Right renal cortex interstitium (tissue), 3 donors: ENCODE measurements at regions not wholly inside any gene's neighbourhood (a gene's known extent, or its start where the extent isn't known, plus 50 kb on each side); places are given as distances from the start of the nearest gene placed in this dataset.

Experiments
- DNase-seq, 3 donors: peaks; one replicate each; pipeline ENCODE4 v3.0.0-alpha.2; 2013; ENCODE audit warnings: low read depth in 3 of 3, low spot score in 2 of 3

DNA sequence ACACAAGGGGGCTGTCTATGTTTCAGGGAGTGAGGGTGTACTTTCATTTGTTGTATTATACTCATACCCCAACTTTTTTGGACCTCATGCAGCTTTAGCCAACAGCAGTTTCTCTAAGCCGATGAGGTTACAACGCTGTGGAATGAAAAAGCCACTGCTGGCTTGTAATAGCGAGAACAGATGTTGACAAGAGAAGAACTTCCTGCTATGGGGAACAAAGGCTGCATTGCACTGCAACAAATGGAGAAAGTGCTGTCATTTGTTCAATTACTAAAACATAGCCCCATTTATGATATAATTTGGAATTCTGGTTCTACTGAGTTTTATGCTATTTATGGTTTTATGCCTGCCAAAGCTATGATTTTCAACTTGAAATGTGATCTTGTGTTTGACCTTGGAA lies 104.2 kb upstream of the TMEM72 start:
- no peak for DNase-seq

DNA sequence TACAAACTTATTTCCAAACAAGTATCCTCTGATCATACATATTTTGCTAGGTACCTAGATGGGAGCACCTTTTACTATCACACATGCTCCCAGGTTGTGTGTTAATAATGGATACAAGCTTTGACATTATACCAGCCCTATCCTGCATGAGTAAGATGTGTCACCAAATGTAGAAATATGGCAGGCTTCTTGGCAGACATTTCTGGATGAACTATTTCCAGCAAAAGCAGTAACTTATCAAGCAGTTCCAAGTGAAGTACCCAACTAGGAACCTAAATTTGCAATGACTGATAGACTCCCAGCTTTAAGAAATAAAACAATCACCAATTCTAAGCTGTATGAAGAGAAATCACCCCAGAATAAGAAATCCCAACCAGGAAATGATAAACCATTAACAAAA lies 103.7 kb upstream of the TMEM72 start:
- DNase-seq = no peak

DNA sequence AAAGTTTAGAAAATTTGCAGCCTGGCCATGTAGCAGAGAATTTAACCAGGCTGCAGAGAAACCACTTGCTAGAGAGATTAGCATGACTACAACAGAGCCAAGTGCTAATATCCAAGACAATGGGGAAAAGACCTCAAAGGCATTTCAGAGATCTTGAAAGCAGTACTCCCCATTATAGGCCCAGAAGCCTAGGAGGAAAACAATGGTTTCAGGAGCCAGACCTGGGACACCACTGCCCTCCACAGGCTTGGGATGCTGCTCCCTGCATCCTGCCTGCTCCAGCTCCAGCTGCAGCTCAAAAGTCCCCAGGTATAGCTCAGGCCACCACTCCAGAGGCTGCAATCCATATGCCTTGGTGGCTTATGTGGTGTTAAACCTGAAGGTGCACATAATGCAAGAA lies 101.5 kb upstream of the TMEM72 start:
- no peak for DNase-seq

DNA sequence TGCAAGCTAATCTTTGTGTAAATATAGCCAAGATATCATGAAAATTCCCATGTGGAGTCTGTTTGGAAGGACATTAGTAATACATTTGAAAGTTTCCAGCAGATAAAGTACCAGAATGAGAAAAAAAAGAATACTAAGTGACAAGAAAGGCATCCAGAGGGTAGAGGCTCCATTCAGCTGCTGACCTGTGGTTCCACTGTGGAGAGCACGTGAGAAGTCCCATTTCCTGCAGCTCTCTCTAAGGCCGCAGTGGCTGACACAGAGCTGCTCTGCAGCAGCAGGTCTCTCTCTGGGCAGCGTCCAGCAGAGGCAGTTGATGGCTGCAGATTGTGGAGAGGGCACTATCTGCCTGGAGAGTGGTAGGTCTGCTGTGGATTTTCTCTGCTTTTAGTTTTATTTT lies 100.1 kb upstream of the TMEM72 start:
- DNase-seq = no peak

DNA sequence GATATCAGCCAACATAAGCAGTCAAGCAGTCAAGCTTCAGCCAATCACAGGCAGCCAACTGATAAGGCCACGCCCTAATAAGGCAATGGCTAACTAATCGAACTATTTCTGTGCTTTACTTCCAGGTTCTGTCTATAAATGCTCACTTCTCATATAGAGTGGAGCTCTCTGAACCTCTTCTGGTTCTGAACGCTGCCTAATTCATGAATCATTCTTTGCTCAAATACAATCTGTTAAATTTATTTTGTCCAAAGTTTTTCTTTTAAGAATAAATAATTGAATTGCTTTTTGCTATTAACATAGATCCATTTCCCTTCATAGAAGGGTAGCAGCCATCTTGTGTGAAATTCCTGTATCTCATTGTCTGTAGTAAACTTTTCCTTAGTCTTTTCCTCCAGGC lies 97.9 kb upstream of the TMEM72 start:
- DNase-seq = no peak

DNA sequence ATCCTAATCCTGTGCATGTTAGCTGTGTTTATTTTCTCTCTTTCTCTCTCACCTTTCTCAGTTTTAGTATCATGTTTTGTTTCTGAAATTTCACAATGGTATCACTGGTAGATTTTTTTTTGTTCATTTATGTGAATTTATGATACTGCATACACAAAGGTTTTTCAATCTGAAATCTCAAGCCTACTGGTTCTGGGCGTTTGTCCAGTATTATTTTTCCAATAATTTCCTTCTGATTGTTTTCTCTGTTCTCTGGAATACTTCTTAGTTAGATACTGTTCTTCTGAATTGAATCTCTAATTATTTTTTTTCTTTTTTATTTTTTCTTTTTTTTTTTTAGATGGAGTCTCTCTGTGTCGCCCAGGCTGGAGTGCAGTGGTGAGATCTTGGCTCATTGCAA lies 96.2 kb upstream of the TMEM72 start:
- no peak for DNase-seq

DNA sequence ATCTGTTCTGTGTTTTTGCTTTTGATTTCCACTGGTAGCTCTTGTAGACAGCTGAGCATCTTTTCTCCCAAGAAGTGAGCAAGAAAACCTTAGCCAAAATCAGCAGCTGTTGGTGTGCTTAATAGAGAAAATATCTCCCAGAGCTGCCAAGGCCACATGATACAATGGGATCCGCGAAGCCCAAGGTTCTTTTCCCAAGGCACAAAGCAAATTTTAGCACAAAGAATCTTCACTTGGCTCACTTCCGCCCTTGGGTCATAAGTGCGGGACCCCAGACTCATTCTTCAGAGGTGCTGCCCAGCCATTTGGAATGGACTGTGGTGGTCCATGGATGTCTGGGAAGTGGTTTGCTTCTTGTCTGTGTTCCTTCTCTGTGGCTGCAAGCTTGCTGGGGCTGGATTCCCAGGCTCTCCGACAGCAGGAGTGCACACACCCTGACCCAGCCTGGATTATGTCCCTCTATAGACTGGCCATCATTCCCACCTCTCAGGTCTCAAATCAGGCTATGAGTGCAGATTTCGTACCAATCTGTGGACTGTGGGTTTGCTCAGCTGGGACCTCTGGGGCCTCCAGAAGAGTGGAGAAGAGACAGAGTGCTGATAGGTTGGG lies 93.0 kb upstream of the TMEM72 start:
- no peak for DNase-seq

DNA sequence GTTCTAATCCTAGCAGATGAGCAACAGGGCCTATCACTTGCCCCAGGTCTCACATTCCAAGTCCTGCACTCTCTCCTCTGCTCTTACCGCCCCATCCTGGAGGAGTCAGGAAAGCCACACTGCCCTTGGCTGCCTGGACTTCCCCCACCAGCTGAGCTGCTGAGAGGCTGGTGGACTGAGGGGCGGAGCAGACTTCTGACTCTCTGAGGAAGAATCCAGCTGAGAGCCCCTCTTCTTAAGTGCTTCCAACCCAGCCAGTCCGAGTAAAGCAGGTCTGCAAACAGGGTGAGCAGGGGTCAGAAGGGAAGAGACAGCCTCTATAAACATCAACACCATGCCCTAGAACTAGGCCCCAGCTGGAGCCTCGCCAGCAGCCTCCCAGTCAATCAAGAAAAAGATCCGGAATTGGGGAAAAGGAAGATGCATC lies 92.4 kb upstream of the TMEM72 start:
- no peak for DNase-seq

DNA sequence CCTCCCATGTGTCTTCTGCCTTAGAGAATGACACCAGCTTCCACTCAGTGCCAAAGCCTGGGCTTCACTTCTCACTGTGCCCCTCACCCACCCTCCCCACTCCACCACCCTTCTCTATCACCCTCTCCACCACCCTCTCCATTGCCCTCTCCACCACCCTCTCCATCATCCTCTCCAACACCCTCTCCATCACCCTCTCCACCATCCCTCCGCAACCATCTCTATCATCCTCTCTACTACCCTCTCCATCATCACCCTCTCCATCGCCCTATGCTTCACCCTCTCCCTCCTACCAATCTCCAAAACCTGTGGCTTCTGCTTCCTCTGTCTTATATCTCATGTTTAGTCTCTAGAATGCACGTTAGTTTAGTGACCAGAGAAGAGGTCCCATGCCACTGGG lies 91.0 kb upstream of the TMEM72 start:
- no peak for DNase-seq

DNA sequence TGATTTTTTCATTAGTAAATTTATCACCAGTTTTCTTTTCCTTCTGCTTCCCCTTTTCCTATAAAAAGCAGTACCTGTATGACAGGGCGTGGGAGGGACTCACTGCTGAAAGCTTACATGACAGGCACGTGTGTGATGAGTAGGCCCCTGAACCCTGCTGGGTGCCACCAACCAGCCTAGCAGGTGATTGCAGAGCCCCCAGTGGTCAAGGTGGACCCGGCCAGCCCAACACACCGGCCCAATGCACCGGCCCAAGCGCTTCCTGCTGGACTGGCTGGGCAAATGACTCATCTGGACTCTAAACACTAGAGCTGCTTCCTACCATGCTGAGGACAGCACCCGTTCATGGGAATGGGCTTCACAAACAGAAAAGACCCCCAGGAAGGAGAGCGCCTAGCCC lies 89.8 kb upstream of the TMEM72 start:
- DNase-seq = no peak

DNA sequence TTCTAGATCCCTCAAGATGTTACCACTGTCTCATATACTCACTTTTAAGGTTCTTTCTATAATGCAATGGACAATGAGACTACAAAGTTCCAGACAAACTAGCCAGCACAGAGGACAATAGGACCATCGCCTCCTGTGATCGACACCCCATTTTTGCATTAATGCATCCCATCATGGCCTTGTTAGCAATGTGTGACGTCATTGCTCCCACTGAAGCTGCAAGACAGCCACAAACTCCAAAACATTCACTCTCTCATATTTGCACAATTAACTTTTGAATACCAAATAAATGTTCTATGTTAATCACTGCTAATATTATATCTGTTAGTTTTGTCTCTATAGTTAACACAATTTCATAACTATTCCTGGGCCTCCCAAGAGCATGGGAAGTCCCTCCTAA lies 88.8 kb upstream of the TMEM72 start:
- no peak for DNase-seq

DNA sequence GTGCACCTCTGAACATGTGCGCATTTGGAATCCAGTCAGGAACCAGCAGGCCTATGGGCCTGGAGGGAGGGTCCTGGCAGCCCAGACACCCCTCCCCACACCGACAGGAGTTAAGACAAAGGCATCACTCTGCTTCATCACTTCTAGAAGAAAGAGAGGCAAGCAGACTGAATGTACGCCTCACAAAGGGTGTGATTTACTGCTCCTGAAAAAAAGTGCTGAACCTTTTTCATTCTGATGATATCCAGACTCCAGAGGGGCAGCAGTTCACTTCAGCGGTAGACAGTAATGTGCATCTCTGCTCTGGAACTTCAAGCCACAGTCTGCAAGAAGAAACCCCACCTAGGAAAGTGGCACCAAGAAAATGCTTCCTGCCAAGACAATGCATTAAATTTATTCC lies 88.2 kb upstream of the TMEM72 start:
- no peak for DNase-seq

DNA sequence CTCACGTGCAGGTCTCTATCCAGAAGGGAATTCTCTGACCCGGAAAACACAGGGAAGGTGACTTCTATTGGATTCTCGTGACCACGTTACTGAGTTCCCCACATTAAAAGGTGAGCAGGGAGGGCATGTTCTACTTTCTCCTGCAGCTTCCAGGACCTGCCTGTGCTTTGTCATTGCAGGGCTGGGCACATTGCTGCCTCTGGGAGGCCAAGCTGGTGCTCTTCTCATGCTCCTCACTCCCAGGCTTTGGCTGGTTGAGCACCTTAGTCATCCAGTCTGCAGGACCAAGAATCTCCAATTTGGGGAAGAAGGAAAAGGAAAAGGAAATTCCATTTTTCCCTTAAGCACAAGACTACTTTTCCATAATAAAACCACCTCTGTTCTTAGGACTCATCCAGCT lies 86.5 kb upstream of the TMEM72 start:
- no peak for DNase-seq

DNA sequence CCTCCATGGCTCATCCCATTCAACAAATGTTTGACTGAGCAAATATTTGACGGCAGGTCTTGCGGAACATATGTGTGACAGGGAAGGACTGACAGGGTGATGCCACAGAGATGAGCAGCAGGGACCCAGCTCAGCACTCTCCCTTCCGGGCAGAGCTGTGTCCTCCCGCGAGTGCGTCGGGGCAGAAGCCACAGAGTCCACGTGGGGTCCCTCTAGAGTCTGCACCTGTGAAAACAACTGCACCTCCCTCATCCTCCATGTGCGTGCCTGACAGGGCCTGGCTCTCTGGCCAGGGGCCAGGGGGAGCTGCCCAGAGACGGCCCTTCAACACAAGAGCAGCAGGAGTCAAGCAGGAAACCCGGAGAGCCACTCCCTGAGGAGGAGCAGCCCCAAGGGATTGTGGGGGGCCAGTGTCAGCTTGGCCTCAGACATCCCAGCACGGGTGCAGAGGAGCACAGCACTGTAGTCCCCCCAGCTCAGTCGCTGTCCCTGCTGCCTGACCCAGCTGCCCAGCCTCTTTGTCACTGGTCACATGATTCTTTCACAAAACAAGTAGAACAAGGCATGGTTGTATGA lies 83.6 kb upstream of the TMEM72 start:
- no peak for DNase-seq

DNA sequence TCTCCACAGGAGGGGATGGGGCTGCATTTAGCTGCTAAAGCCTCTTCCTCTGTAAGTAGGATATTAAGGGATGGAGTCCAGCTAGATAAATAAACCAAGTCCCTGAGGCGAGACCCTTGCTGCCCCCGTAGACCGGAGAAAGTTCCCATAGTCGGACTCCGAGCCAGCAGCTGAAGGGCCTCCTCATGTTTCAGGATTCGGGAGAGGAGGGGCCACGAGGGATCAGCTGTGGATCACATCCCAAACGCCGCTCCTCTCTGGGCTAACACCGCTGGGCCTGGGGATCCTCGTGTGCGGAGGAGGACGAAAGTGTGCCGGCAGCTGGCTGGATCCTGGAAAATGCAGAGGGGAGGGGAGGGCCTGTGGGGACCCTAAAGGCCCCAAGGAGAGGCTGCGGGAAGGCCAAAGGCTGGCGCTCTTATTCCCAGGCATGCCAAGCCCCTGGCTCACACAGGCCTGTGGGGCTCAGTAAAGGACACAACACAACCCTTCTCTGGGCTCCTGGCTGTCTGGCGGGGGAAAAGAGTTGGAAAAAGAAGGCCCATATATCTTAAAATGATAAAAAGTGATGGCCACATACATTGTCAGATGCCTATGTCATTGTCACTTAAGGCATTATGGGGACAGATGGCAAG lies 82.5 kb upstream of the TMEM72 start:
- peak; percentile 52 to 80 (median 61) for DNase-seq

DNA sequence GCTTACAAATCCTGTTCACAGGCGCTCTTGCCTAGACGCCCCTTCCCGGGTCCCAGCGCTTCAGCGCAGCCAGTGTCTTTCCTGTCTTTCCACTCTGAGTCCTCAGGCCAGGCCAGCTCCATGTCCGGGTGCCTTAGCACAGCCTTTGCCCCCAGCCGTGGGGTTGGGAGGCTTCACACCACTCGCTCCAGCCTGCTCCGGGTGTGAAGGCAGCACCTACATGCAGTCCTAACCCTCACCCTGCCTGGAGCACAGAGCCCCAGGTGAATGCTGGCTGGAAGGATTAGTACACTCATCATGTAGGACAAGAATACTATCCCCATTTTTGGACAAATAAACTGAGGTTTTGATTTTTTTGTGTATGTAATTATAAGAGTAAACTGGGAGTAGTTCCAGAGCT lies 81.7 kb upstream of the TMEM72 start:
- DNase-seq = no peak

DNA sequence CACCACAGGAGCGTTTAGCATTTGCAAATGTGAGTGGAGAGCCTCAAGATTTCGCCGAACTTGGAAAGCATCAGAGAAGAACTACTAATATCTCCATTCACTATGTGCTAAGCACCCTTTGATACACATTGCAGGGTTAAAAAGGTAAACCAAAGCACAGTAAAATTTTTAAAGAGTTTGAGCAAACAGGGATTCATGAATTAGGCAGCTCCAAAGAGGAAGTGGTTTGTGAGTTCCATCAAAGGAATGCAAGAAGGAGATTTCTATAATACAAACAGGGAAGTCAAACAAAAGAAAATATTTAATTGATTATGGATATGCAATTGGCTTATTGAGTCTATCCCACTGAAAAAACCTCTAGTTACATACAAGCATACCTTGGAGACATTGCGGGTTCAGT lies 81.1 kb upstream of the TMEM72 start:
- DNase-seq = no peak

DNA sequence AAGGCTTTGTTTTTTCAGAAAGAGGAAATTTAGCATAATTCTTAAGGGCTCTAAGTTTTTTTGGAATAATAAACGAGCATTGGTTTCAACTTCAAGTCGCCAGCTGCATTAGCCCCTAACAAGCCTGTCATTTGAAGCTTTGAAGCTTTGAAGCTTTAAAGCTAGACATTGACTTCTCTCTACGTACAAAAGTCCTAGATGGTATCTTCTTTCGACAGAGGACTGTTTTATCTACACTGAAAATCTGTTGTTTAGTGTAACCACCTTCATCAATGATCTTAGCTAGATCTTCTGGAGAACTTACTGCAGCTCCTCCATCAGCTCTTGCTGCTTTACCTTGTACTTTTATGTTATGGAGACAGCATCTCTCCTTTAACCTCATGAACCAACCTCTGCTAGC lies 79.6 kb upstream of the TMEM72 start:
- no peak for DNase-seq

DNA sequence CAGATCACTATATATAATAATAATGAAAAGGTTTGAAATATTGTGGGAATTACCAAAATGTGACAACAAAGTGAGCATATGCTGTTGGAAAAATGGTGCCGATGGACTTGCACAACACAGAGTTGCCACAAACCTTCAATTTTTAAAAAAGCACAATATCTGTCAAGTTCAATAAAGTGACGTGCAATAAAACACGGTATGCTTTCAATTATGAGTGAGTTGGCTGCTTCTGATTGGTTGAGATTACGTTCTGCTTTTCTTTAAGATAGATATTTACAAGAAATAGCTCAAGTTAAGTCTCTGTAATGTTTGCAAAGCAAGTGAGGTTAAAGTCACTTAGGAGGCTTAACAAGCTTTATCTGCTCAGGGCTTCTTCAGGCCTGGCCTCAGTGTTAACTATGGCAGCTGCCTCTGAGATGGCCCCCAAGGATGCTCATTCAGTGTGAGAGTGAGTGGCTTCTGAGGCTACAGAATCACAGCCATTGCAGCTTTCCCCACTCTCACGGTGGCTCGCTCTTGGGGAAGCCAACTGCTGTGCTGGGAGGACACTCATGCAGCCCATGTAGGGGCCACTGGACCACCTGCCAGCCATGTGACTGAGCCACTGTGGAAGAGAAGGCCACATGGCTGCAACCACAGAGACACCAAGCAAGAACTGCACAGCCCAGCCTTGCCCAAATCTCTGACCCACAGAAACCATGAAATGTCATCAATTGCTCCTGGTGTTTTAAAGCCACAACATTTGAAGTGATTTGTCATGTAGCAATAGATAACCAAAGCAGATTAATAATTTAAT lies 78.3 kb upstream of the TMEM72 start:
- no peak for DNase-seq

DNA sequence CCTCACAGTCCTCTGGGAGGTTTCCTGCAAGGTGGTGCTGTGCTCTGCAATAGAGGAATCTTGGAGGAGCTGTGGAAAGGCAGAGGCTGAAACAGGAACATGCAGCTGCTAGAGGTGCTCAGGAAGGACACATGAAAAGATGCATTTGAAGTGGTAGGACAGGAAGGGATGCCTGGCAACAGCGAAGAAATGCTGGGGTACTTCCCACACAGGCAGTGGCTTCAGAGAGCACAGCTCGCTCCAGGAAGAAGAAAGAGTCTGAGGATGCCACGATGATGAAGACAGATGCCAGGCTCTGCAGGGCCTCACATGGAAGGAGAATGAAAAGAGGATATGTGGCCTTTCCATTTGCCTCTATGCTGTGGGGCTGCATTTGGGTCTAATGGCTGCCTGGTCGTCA lies 77.0 kb upstream of the TMEM72 start:
- no peak for DNase-seq

DNA sequence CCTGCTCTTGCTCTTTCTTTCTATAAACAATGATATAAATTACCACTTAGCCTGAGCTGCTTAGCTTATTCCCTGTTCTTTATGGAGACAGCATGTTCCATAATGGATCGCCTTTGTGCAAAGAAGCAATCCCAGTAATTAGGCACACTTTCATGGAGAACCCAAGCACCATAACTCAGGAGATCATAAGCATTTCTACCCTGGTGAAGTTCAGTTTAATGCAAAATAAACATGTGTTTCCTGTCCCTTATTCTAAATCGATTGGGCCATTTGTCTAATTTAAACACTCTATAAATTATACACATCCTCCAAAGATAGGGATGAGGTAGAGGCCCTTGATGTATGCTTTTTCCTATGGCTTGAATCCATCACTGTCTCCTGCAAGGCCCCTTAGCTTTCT lies 75.8 kb upstream of the TMEM72 start:
- no peak for DNase-seq

DNA sequence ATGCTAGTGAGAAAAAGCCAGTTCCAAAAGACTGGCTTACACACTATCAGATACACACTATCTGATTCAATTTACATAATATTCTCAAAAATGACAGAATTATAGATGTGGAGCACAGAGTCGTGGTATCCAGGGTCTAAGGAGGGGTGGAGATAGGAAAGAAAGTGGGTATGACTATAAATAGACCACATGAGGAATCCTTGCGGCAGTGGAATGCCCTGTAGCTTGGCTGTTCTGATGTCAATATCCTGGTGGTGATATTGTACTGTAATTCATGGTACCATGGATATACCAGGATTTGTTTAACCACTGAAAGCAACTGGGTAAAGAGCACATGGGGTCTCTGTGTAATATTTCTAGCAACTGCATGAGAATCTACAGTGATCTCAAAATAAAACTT lies 67.7 kb upstream of the TMEM72 start:
- DNase-seq = no peak
